ENCODE measurements at regions not wholly inside any gene's neighbourhood (a gene's known extent, or its start where the extent isn't known, plus 50 kb on each side); places are given as distances from the start of the nearest gene placed in this dataset.

GRCh38 chr7:22645418-22646181 is 81.4 kb upstream of the IL6 start:
- DNase-seq (ENCODE audit: low read depth in 1 of 2, low spot score in 2 of 2) (no peak), FAIRE-seq (no peak)
- H2AK5ac ChIP-seq (ENCODE audit: low read depth, low read length): no peak overlapping the region
- H3K36me3 ChIP-seq (ENCODE audit: control insufficient read depth in 2 of 4, insufficient read depth in 4 of 4, low read length in 3 of 4): no peaks in the 10 kb centered on the region
- no peak overlapping the region for H4K8ac ChIP-seq (ENCODE audit: extremely low read depth, insufficient read depth, low read length)
- no peak overlapping the region for H3K4me2 ChIP-seq (ENCODE audit: insufficient read depth in 1 of 2, low read depth in 2 of 2, low read length in 2 of 2)
- no peak overlapping the region for H3K9ac ChIP-seq (replicated peaks in 1 of 4; ENCODE audit: extremely low read depth in 1 of 4, low read depth in 3 of 4, low read length in 3 of 4)
- H3K14ac ChIP-seq (ENCODE audit: insufficient read length): no peak overlapping the region
- no peaks in the 10 kb centered on the region for H3K23me2 ChIP-seq (ENCODE audit: low read depth, low read length)
- H3K27ac ChIP-seq (ENCODE audit: low read depth, low read length): no peak overlapping the region
- no peak overlapping the region for H3K4ac ChIP-seq (replicated peaks; ENCODE audit: insufficient read length, low read depth, low read length)
- peaks cover 10 to 29% of the 10 kb centered on the region in 2 experiments for H3K9me3 ChIP-seq (ENCODE audit: insufficient read depth in 2 of 2, low read depth in 1 of 2, low read length in 1 of 2)
- H2AFZ ChIP-seq (ENCODE audit: low read length): no peak overlapping the region
- H2BK12ac ChIP-seq (ENCODE audit: low read depth, low read length): no peak overlapping the region
- no peak overlapping the region for H2BK5ac ChIP-seq (ENCODE audit: low read depth, low read length)
- H3K56ac ChIP-seq (replicated peaks; ENCODE audit: insufficient read length, low read depth, low read length): no peak overlapping the region
- H3K27me3 ChIP-seq (replicated peaks in 1 of 4; ENCODE audit: control insufficient read depth in 3 of 4, extremely low read depth in 1 of 4, insufficient read depth in 3 of 4, low read length in 3 of 4): no peaks in the 10 kb centered on the region
- no peak overlapping the region for H2BK15ac ChIP-seq (ENCODE audit: low read length)
- no peaks in the 10 kb centered on the region for H4K20me1 ChIP-seq (replicated peaks in 1 of 2; ENCODE audit: control insufficient read depth in 1 of 2, insufficient read depth in 2 of 2, low read length in 2 of 2)
- no peak overlapping the region for H3K23ac ChIP-seq (ENCODE audit: insufficient read length)
- ChIA-PET CTCF (ENCODE audit: partially characterized antibody) (interaction anchor here (0.9 to 4.0 kb wide), 3 partner anchors 15 to 87 kb away, joined by 3 to 13 read pairs (median 7); partner anchors contain the start of gene IL6), POLR2A (ENCODE audit: partially characterized antibody) (no interaction called here)
- no peak overlapping the region for H4K5ac ChIP-seq (ENCODE audit: insufficient read length, low read depth, low read length)
- H2BK20ac ChIP-seq (ENCODE audit: low read length): no peak overlapping the region
- no peak overlapping the region for H3K4me3 ChIP-seq (ENCODE audit: extremely low read depth in 1 of 4, insufficient read depth in 2 of 4, low read depth in 3 of 4, low read length in 4 of 4)
- H3K18ac ChIP-seq (ENCODE audit: extremely low read depth, low read length): no peak overlapping the region
- no peaks in the 10 kb centered on the region for H3K79me2 ChIP-seq (ENCODE audit: control insufficient read depth in 1 of 2, insufficient read depth in 2 of 2, low read length in 2 of 2)
- H3K4me1 ChIP-seq (replicated peaks in 1 of 4; ENCODE audit: control insufficient read depth in 3 of 4, insufficient read depth in 4 of 4, low read length in 3 of 4): no peaks in the 10 kb centered on the region
- H4K91ac ChIP-seq (replicated peaks; ENCODE audit: insufficient read length, low read length): no peak overlapping the region
- H2BK120ac ChIP-seq (replicated peaks; ENCODE audit: low read depth, low read length): no peak overlapping the region
- no peaks in the 10 kb centered on the region for H3K79me1 ChIP-seq (ENCODE audit: low read depth, low read length)
- TF ChIP-seq CTBP2 (IDR thresholded peaks at IDR 0.05; ENCODE audit: borderline replicate concordance, insufficient read depth, insufficient read length, low read length) (no peak), ASH2L (IDR thresholded peaks at IDR 0.05; ENCODE audit: low read length) (no peak), KDM5A (IDR thresholded peaks at IDR 0.05; ENCODE audit: low read length) (no peak), TAF7 (optimal IDR thresholded peaks at IDR 0.05; ENCODE audit: borderline replicate concordance, low read depth, low read length) (no peak), BCL11A (IDR thresholded peaks at IDR 0.05; ENCODE audit: low read depth in 2 of 2, low read length in 2 of 2) (no peak), GTF2F1 (IDR thresholded peaks at IDR 0.05; ENCODE audit: borderline replicate concordance, low read depth, low read length) (no peak), RAD21 (IDR thresholded peaks at IDR 0.05 in 1 of 2, conservative IDR thresholded peaks at IDR 0.05 in 1 of 2; ENCODE audit: low read depth in 2 of 2, low read length in 2 of 2) (no peak), EGR1 (IDR thresholded peaks at IDR 0.05; ENCODE audit: borderline replicate concordance, low read depth, low read length) (no peak), GABPA (IDR thresholded peaks at IDR 0.05; ENCODE audit: borderline replicate concordance, insufficient read depth, low read length) (no peak), HDAC2 (IDR thresholded peaks at IDR 0.05; ENCODE audit: borderline replicate concordance in 1 of 2, low read depth in 2 of 2, low read length in 2 of 2) (no peak), SP4 (IDR thresholded peaks at IDR 0.05; ENCODE audit: low read length) (no peak), TCF12 (IDR thresholded peaks at IDR 0.05; ENCODE audit: low read depth, low read length) (no peak), MAX (IDR thresholded peaks at IDR 0.05) (no peak), TAF1 (IDR thresholded peaks at IDR 0.05; ENCODE audit: low read depth, low read length) (no peak)
